Adrenal gland (tissue), 9 donors: ENCODE measurements at regions not wholly inside any gene's neighbourhood (a gene's known extent, or its start where the extent isn't known, plus 50 kb on each side); places are given as distances from the start of the nearest gene placed in this dataset.

Experiments
- DNase-seq, 7 donors: peaks; one replicate each; pipeline ENCODE4 v3.0.0-alpha.2; 2019 to 2020
- H3K27ac ChIP-seq, 5 donors: fragments of 200-600 bp; sonication (generic) in 4 of 5; 1 replicate in 3 of 5; 2 replicates in 2 of 5; pipeline versions ENCODE4 v1.5.1 to v1.8.0; 2016 to 2020; ENCODE audit warnings: mild to moderate bottlenecking in 1 of 5
- H3K27me3 ChIP-seq: fragments of 200-600 bp; 2 replicates; pipeline ENCODE4 v1.8.0; 2021
- H3K36me3 ChIP-seq, 2 donors: fragments of 200-600 bp; replicated peaks in 1 of 2; 1 replicate in 1 of 2; 2 replicates in 1 of 2; pipeline versions ENCODE4 v1.5.1 to v1.8.0; 2018 to 2022
- H3K4me1 ChIP-seq, 2 donors: fragments of 200-600 bp; replicated peaks in 1 of 2; 1 replicate in 1 of 2; 2 replicates in 1 of 2; pipeline versions ENCODE4 v1.5.1 to v1.8.0; 2018 to 2021
- H3K4me3 ChIP-seq, 4 donors: fragments of 200-600 bp; sonication (generic) in 3 of 4; one replicate each; pipeline ENCODE4 v1.5.1; 2016 to 2018
- H3K9me3 ChIP-seq, 3 donors: fragments of 200-600 bp; sonication (generic) in 1 of 3; replicated peaks in 1 of 3; 1 replicate in 2 of 3; 2 replicates in 1 of 3; pipeline versions ENCODE4 v1.5.1 to v1.8.0; 2016 to 2021
- POLR2A ChIP-seq, 2 donors: fragments of 450-650 bp; IDR thresholded peaks; one replicate each; pipeline ENCODE4 v1.6.1; 2017; ENCODE audit warnings: antibody characterized with exemption in 2 of 2, mild to moderate bottlenecking in 2 of 2, moderate library complexity in 1 of 2
- WGBS, 4 donors: extraction: QIAGEN DNeasy Blood & Tissue Kit in 2 of 4; methylation state at CpG; one replicate each; pipeline versions ENCODE4 v1.1.5 to v1.1.7; 2013 to 2017; 5-methylcytosine and 5-hydroxymethylcytosine counted together
- intact Hi-C, 2 donors: fragments of 100-400 bp; cut with DNase I; formaldehyde crosslinking; loops; one replicate each; pipeline versions ENCODE4 v1.14.1 to v1.15.0; 2022 to 2023
- TF ChIP-seq, protein P1 (sequence below), 6 experiments: fragments of 450-650 bp in 4 of 6; fragments of 200-600 bp in 2 of 6; sonication (generic) in 1 of 6; IDR thresholded peaks; 1 replicate in 5 of 6; 2 replicates in 1 of 6; pipeline versions ENCODE4 v1.5.1 to v1.8.0; 2016 to 2021; ENCODE audit warnings: antibody characterized with exemption in 6 of 6, mild to moderate bottlenecking in 2 of 6, moderate library complexity in 1 of 6
- donor health status: healthy with polysubstance abuse.
- donor health status: Bipolar disorder and iron deficiency.
- donor health status: DM: yes; HTN: yes; CAD: no.
- donor health status: DM: no; HTN: no; CAD: no.
- donor health status: DM: no; HTN: no; CAD: no.

GRCh38 chr18:41119031-41119430, 836.0 kb upstream of the PIK3C3 start:
- intact Hi-C loops, result no loop called here
- Histone ChIP-seq H3K27ac (no peak overlapping the region), H3K4me3 (no peak overlapping the region), H3K36me3 (no peaks in the 10 kb centered on the region), H3K9me3 (no peaks in the 10 kb centered on the region), H3K27me3 (no peaks in the 10 kb centered on the region), H3K4me1 (no peaks in the 10 kb centered on the region)
- DNase-seq, result no peak
- WGBS, 4 donors, result 47 to 54% (median 49%) methylated on average over 3 of the region's 3 CpGs
- no peak for TF ChIP-seq POLR2A (IDR thresholded peaks at IDR 0.05)
- TF ChIP-seq, protein P1, sequence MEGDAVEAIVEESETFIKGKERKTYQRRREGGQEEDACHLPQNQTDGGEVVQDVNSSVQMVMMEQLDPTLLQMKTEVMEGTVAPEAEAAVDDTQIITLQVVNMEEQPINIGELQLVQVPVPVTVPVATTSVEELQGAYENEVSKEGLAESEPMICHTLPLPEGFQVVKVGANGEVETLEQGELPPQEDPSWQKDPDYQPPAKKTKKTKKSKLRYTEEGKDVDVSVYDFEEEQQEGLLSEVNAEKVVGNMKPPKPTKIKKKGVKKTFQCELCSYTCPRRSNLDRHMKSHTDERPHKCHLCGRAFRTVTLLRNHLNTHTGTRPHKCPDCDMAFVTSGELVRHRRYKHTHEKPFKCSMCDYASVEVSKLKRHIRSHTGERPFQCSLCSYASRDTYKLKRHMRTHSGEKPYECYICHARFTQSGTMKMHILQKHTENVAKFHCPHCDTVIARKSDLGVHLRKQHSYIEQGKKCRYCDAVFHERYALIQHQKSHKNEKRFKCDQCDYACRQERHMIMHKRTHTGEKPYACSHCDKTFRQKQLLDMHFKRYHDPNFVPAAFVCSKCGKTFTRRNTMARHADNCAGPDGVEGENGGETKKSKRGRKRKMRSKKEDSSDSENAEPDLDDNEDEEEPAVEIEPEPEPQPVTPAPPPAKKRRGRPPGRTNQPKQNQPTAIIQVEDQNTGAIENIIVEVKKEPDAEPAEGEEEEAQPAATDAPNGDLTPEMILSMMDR (IDR thresholded peaks at IDR 0.05), result no peak

GRCh38 chr18:41113885-41114482, 841.0 kb upstream of the PIK3C3 start:
- H3K4me1 ChIP-seq, result no peaks in the 10 kb centered on the region
- TF ChIP-seq, protein P1 (IDR thresholded peaks at IDR 0.05), result no peak
- no peak for TF ChIP-seq POLR2A (IDR thresholded peaks at IDR 0.05)
- no peaks in the 10 kb centered on the region for H3K36me3 ChIP-seq
- H3K27me3 ChIP-seq, result no peaks in the 10 kb centered on the region
- H3K9me3 ChIP-seq, result no peaks in the 10 kb centered on the region
- H3K27ac ChIP-seq, result no peak overlapping the region
- no peak for DNase-seq
- intact Hi-C loops, result no loop called here
- H3K4me3 ChIP-seq, result no peak overlapping the region
- WGBS, 4 donors, result 40 to 57% (median 52%) methylated on average over 2 of the region's 2 CpGs

DNA sequence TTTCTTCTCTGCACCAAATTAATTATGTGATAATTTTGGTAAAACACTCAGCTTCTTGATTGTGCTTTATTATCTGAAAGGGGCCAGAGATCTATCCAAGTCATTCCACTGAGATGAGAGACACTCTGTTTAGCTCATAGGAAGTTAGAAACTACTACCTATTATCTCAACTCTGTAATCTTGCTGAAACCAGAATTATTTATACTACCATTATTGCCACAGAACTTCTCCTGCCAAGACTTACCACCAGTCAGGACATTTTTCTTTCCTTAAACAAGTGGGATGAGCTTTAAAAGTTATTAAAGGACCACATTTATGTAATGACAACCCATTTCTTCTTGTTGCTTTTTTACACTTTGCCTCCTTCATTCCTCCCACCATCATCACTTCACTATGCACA, 855.6 kb upstream of the PIK3C3 start:
- Histone ChIP-seq H3K4me1 (no peaks in the 10 kb centered on the region), H3K27ac (no peak overlapping the region), H3K9me3 (no peaks in the 10 kb centered on the region), H3K27me3 (no peaks in the 10 kb centered on the region), H3K4me3 (no peak overlapping the region), H3K36me3 (no peaks in the 10 kb centered on the region)
- intact Hi-C loops, result no loop called here
- no peak for TF ChIP-seq POLR2A (IDR thresholded peaks at IDR 0.05)
- TF ChIP-seq, protein P1 (IDR thresholded peaks at IDR 0.05), result no peak
- DNase-seq, result no peak

DNA sequence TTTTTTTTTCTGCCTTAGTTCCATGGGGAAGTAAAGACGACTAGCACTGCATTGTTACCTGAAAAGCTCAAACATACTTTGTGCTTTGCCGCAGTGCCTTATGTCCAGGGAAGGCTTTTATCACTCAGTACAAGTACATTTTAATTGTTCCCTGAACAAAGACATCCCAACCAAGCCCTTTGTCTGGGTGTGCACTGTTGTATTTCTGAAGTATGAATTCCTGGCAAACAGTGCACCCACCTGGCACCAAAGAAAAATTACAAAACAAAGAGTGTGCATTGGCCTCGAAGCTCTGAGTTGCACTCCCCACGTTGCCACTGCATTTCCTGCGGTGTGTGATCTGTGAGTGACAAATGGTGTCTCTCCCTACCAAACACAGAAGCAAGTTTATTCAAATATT, 858.5 kb upstream of the PIK3C3 start:
- 33 to 45% (median 37%) methylated on average over 5 of the region's 5 CpGs for WGBS, 4 donors
- Histone ChIP-seq H3K4me1 (no peaks in the 10 kb centered on the region), H3K4me3 (no peak overlapping the region), H3K9me3 (no peaks in the 10 kb centered on the region), H3K27me3 (no peaks in the 10 kb centered on the region), H3K36me3 (no peaks in the 10 kb centered on the region), H3K27ac (no peak overlapping the region)
- intact Hi-C loops, result no loop called here
- TF ChIP-seq POLR2A (IDR thresholded peaks at IDR 0.05), result no peak
- TF ChIP-seq, protein P1 (IDR thresholded peaks at IDR 0.05), result no peak
- DNase-seq, result no peak
